ENCODE measurements at regions not wholly inside any gene's neighbourhood (a gene's known extent, or its start where the extent isn't known, plus 50 kb on each side); places are given as distances from the start of the nearest gene placed in this dataset.

DNA sequence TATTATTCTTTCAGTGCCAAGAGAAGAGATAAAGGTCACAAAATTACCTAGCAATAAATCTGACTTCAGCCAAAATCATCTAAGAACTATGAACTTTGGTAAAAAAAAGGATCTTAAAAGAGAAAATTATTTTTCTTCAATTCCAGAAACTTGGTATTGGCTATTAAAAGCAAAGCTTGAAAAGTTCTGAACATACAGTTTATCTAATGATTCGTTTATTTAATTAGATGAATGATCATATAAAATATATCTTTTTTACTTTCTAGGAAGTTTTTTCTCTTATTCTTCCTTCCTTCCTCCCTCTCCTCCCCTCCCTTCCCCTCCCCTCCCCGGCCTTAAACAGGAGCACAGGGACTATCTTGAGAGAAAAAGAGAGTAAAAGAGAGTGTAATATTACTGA is 536.1 kb downstream of the SOX11 start:
- TF ChIP-seq, protein P1, sequence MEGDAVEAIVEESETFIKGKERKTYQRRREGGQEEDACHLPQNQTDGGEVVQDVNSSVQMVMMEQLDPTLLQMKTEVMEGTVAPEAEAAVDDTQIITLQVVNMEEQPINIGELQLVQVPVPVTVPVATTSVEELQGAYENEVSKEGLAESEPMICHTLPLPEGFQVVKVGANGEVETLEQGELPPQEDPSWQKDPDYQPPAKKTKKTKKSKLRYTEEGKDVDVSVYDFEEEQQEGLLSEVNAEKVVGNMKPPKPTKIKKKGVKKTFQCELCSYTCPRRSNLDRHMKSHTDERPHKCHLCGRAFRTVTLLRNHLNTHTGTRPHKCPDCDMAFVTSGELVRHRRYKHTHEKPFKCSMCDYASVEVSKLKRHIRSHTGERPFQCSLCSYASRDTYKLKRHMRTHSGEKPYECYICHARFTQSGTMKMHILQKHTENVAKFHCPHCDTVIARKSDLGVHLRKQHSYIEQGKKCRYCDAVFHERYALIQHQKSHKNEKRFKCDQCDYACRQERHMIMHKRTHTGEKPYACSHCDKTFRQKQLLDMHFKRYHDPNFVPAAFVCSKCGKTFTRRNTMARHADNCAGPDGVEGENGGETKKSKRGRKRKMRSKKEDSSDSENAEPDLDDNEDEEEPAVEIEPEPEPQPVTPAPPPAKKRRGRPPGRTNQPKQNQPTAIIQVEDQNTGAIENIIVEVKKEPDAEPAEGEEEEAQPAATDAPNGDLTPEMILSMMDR (optimal IDR thresholded peaks at IDR 0.05 in 1 of 3, IDR thresholded peaks at IDR 0.05 in 1 of 3, conservative IDR thresholded peaks at IDR 0.05 in 1 of 3; ENCODE audit: extremely low read depth in 1 of 3, insufficient read depth in 2 of 3, low read length in 3 of 3) = no peak
- no peak for TF ChIP-seq EZH2 (IDR thresholded peaks at IDR 0.05; ENCODE audit: low read length)
